Upper lobe of right lung (tissue), 1 donor: ENCODE measurements at regions not wholly inside any gene's neighbourhood (a gene's known extent, or its start where the extent isn't known, plus 50 kb on each side); places are given as distances from the start of the nearest gene placed in this dataset.

Source experiments
- ATAC-seq: fragments of 200-7000 bp; cut with Tn5 transposase; one replicate; pipeline ENCODE4 v1.9.1; 2020; ENCODE audit warnings: mild to moderate bottlenecking, moderate library complexity
- DNase-seq: peaks from one replicate; pipeline ENCODE4 v3.0.0-alpha.2; 2020
- H3K27ac ChIP-seq: fragments of 200-600 bp; one replicate; pipeline ENCODE4 v1.8.0; 2022
- H3K27me3 ChIP-seq: fragments of 200-600 bp; one replicate; pipeline ENCODE4 v1.8.0; 2022; ENCODE audit warnings: mild to moderate bottlenecking
- H3K36me3 ChIP-seq: fragments of 200-600 bp; one replicate; pipeline ENCODE4 v1.8.0; 2022
- H3K4me1 ChIP-seq: fragments of 200-600 bp; one replicate; pipeline ENCODE4 v1.8.0; 2022
- H3K4me3 ChIP-seq: fragments of 200-600 bp; one replicate; pipeline ENCODE4 v1.8.0; 2022; ENCODE audit warnings: mild to moderate bottlenecking
- H3K9me3 ChIP-seq: fragments of 200-600 bp; one replicate; pipeline ENCODE4 v1.8.0; 2022
- CTCF ChIP-seq: fragments of 200-600 bp; IDR thresholded peaks from one replicate; pipeline ENCODE4 v1.8.0; 2022; ENCODE audit warnings: antibody characterized with exemption
- intact Hi-C: fragments of 100-400 bp; cut with DNase I; formaldehyde crosslinking; loops from one replicate; pipeline ENCODE4 v1.11.0; 2022
- donor health status: DM: no; HTN: yes; CAD: no; lungs with severe emphysema.

- Histone ChIP-seq H3K27ac (no peak overlapping the region), H3K36me3 (no peaks in the 10 kb centered on the region), H3K4me1 (no peaks in the 10 kb centered on the region), H3K4me3 (no peak overlapping the region), H3K9me3 (no peaks in the 10 kb centered on the region), H3K27me3 (peaks cover 3% of the 10 kb centered on the region)
- no peak for ATAC-seq
- TF ChIP-seq CTCF: no peak
- DNase-seq: no peak
- intact Hi-C loops: no loop called here
These were observed 130.4 kb upstream of the CDH4 start for GRCh38 chr20:61121661-61122060.

DNA sequence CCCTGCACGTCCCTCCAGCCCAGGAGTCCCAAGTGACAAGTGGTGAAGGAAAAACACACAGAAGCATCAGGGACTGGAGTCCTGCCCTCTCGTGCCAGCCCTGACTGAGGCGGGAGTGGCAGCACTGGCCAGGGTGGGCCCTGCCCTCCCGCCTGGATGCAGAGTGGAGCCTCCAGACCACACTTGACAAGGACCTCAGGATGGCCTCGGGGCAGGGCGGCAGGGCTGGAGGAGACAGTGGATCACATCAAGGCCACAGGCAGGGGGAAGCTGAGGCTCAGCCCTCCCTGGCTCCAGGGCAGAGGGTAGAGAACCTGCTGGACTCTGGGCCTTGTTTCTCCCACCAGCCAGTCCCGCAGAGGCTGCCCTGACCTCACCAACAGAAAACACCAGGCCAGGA lies 128.8 kb upstream of the CDH4 start:
- intact Hi-C loops: no loop called here
- no peak for ATAC-seq
- H3K27me3 ChIP-seq: no peaks in the 10 kb centered on the region
- H3K36me3 ChIP-seq: no peaks in the 10 kb centered on the region
- H3K27ac ChIP-seq: no peak overlapping the region
- TF ChIP-seq CTCF: no peak
- H3K4me1 ChIP-seq: no peaks in the 10 kb centered on the region
- DNase-seq: peak; percentile 54
- H3K9me3 ChIP-seq: no peaks in the 10 kb centered on the region
- H3K4me3 ChIP-seq: no peak overlapping the region

- H3K27ac ChIP-seq: no peak overlapping the region
- DNase-seq (peak; percentile 51), ATAC-seq (no peak)
- no peaks in the 10 kb centered on the region for H3K36me3 ChIP-seq
- TF ChIP-seq CTCF: no peak
- no peaks in the 10 kb centered on the region for H3K27me3 ChIP-seq
- H3K9me3 ChIP-seq: no peaks in the 10 kb centered on the region
- H3K4me1 ChIP-seq: no peaks in the 10 kb centered on the region
- H3K4me3 ChIP-seq: no peak overlapping the region
- intact Hi-C loops: no loop called here
These were observed 128.2 kb upstream of the CDH4 start for GRCh38 chr20:61123751-61124368.

- no peak overlapping the region for H3K27ac ChIP-seq
- DNase-seq (peak; percentile 35), ATAC-seq (no peak)
- no peaks in the 10 kb centered on the region for H3K4me1 ChIP-seq
- no peaks in the 10 kb centered on the region for H3K36me3 ChIP-seq
- no peaks in the 10 kb centered on the region for H3K27me3 ChIP-seq
- no peak overlapping the region for H3K4me3 ChIP-seq
- H3K9me3 ChIP-seq: no peaks in the 10 kb centered on the region
- intact Hi-C loops: no loop called here
- no peak for TF ChIP-seq CTCF
These were observed 127.0 kb upstream of the CDH4 start for GRCh38 chr20:61125076-61125475.

- no peak for TF ChIP-seq CTCF
- H3K36me3 ChIP-seq: no peaks in the 10 kb centered on the region
- no peak overlapping the region for H3K4me3 ChIP-seq
- no peak overlapping the region for H3K27ac ChIP-seq
- DNase-seq (peak; percentile 36), ATAC-seq (no peak)
- H3K4me1 ChIP-seq: no peaks in the 10 kb centered on the region
- no peaks in the 10 kb centered on the region for H3K9me3 ChIP-seq
- intact Hi-C loops: no loop called here
- H3K27me3 ChIP-seq: no peaks in the 10 kb centered on the region
These were observed 126.4 kb upstream of the CDH4 start for GRCh38 chr20:61125546-61126180.
